HFF-Myc (cell line): ENCODE measurements at regions not wholly inside any gene's neighbourhood (a gene's known extent, or its start where the extent isn't known, plus 50 kb on each side); places are given as distances from the start of the nearest gene placed in this dataset.

Experiments
- DNase-seq: peaks from one replicate; pipeline ENCODE4 v3.0.0-alpha.2; 2011; ENCODE audit warnings: low read depth; ENCODE audit errors: extremely low read depth
- H3K4me3 ChIP-seq: replicated peaks from 2 replicates; pipeline ENCODE4 v1.5.1; 2011; ENCODE audit warnings: low read depth, mild to moderate bottlenecking, control low read depth, low read length
- TF ChIP-seq, protein P1 (sequence below): IDR thresholded peaks from 2 replicates; pipeline ENCODE4 v1.5.1; 2012; ENCODE audit warnings: mild to moderate bottlenecking, low read depth, low read length, control low read depth; ENCODE audit errors: missing control alignments

DNA sequence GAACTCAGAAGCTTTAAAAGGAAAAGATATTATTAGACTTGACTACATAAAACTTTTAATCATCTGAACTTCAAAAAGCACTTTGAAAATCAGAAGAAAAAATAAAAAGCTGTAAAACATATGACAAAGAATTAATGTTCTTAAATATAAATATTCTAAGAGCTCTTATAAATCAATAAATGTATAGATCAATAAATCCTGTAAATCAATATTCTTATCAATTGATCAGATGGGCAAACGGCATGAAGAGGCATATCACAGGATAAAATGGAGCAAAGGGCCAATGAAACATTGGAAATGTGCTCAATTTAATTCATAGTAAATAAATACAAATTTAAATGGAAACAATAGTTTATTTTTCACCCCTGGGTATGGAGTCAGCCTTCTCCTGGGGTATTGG, 66.1 kb upstream of the SMYD2 start:
- no peak overlapping the region for H3K4me3 ChIP-seq
- no peak for DNase-seq
- TF ChIP-seq, protein P1, sequence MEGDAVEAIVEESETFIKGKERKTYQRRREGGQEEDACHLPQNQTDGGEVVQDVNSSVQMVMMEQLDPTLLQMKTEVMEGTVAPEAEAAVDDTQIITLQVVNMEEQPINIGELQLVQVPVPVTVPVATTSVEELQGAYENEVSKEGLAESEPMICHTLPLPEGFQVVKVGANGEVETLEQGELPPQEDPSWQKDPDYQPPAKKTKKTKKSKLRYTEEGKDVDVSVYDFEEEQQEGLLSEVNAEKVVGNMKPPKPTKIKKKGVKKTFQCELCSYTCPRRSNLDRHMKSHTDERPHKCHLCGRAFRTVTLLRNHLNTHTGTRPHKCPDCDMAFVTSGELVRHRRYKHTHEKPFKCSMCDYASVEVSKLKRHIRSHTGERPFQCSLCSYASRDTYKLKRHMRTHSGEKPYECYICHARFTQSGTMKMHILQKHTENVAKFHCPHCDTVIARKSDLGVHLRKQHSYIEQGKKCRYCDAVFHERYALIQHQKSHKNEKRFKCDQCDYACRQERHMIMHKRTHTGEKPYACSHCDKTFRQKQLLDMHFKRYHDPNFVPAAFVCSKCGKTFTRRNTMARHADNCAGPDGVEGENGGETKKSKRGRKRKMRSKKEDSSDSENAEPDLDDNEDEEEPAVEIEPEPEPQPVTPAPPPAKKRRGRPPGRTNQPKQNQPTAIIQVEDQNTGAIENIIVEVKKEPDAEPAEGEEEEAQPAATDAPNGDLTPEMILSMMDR = no peak

GRCh38 chr1:214215583-214215982, 65.4 kb upstream of the SMYD2 start:
- TF ChIP-seq, protein P1 = no peak
- DNase-seq = no peak
- no peak overlapping the region for H3K4me3 ChIP-seq

DNA sequence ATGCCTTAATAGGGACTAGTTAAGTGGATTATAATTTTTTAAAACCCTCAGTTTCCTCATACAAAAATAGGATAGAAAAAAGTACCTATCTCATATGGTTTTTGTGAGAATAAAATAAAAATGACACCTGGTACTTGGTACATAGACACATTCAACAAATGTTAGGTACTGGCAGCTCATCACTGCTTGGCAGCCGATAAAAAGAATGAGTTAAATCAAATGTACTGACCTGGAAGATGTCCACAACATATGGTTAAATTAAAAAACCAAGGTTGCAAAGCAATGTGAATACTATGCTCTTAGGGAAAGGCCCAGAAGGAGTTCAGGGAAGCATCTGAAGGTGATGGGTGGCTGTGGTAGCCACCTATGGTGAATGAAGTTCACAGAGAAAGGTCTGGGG, 64.9 kb upstream of the SMYD2 start:
- no peak for DNase-seq
- TF ChIP-seq, protein P1 = no peak
- H3K4me3 ChIP-seq = no peak overlapping the region

- TF ChIP-seq, protein P1 = no peak
- no peak for DNase-seq
- H3K4me3 ChIP-seq = no peak overlapping the region
Observed at GRCh38 chr1:214216779-214217178, 64.2 kb upstream of the SMYD2 start.

DNA sequence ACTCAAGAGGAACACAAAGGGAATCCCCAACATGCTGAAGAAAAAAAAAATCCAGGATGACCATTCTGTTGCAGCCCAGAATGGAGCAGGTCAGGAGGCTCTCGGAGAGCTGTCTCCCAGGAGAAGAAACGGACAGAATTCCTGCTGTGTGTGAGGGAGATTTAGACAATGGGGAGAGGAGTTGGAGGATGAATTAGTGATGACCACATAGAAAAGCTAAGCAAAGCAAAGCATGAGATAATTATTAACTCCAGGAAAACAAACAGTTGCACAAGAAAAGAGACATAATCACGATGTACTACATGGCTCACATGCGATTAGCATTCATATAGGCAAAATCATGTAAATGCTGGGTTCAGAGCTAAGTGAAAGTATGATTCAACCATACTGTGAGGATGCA, 61.1 kb upstream of the SMYD2 start:
- no peak for DNase-seq
- TF ChIP-seq, protein P1 = no peak
- no peak overlapping the region for H3K4me3 ChIP-seq

GRCh38 chr1:214220891-214221290, 60.1 kb upstream of the SMYD2 start:
- TF ChIP-seq, protein P1 = no peak
- no peak for DNase-seq
- H3K4me3 ChIP-seq = no peak overlapping the region

GRCh38 chr1:214224611-214225354, 56.2 kb upstream of the SMYD2 start:
- H3K4me3 ChIP-seq = peak overlapping the region; percentile 20
- DNase-seq = no peak
- TF ChIP-seq, protein P1 = no peak
